Hepatocyte (in vitro differentiated cells): ENCODE measurements at regions not wholly inside any gene's neighbourhood (a gene's known extent, or its start where the extent isn't known, plus 50 kb on each side); places are given as distances from the start of the nearest gene placed in this dataset.

Experiments used
- DNase-seq: peaks from one replicate; pipeline ENCODE4 v3.0.0-alpha.2; 2016; ENCODE audit warnings: low spot score
- H2AFZ ChIP-seq: fragments of 200-600 bp; sonication (generic); 2 replicates; pipeline ENCODE4 v1.6.0; 2016; ENCODE audit warnings: antibody characterized with exemption, mild to moderate bottlenecking
- H3K27ac ChIP-seq: fragments of 200-600 bp; sonication (generic); 2 replicates; pipeline ENCODE4 v1.5.1; 2016; ENCODE audit warnings: mild to moderate bottlenecking
- H3K27me3 ChIP-seq: fragments of 200-600 bp; sonication (generic); 2 replicates; pipeline ENCODE4 v1.6.1; 2016
- H3K36me3 ChIP-seq: fragments of 200-600 bp; sonication (generic); replicated peaks from 2 replicates; pipeline ENCODE4 v1.5.1; 2016; ENCODE audit warnings: low read depth; ENCODE audit not compliant: insufficient read depth
- H3K4me1 ChIP-seq: fragments of 200-600 bp; sonication (generic); 2 replicates; pipeline ENCODE4 v1.5.1; 2016; ENCODE audit warnings: mild to moderate bottlenecking, moderate library complexity; ENCODE audit not compliant: insufficient read depth
- H3K4me2 ChIP-seq: fragments of 200-600 bp; sonication (generic); 2 replicates; pipeline ENCODE4 v1.6.0; 2016
- H3K4me3 ChIP-seq: fragments of 200-600 bp; sonication (generic); 2 replicates; pipeline ENCODE4 v1.5.1; 2016; ENCODE audit warnings: mild to moderate bottlenecking
- H3K79me2 ChIP-seq: fragments of 200-600 bp; sonication (generic); 2 replicates; pipeline ENCODE4 v1.6.0; 2017; ENCODE audit warnings: mild to moderate bottlenecking
- H3K9me2 ChIP-seq: fragments of 200-600 bp; sonication (generic); replicated peaks from 2 replicates; pipeline ENCODE4 v1.6.0; 2017; ENCODE audit warnings: mild to moderate bottlenecking; ENCODE audit not compliant: insufficient read depth
- H3K9me3 ChIP-seq: fragments of 200-600 bp; sonication (generic); 2 replicates; pipeline ENCODE4 v1.5.1; 2016; ENCODE audit warnings: low read depth, mild to moderate bottlenecking
- H4K20me1 ChIP-seq: fragments of 200-600 bp; sonication (generic); 2 replicates; pipeline ENCODE4 v1.6.0; 2016; ENCODE audit warnings: mild to moderate bottlenecking; ENCODE audit not compliant: insufficient read depth, poor library complexity, severe bottlenecking
- CTCF ChIP-seq: fragments of 200-600 bp; sonication (generic); IDR thresholded peaks from 2 replicates; pipeline ENCODE4 v1.5.1; 2016; ENCODE audit warnings: antibody characterized with exemption, mild to moderate bottlenecking; ENCODE audit not compliant: poor library complexity
- EZH2 ChIP-seq: fragments of 200-600 bp; sonication (generic); IDR thresholded peaks from 2 replicates; pipeline ENCODE4 v1.6.1; 2016; ENCODE audit warnings: antibody characterized with exemption, mild to moderate bottlenecking, borderline replicate concordance
- EZH2phosphoT487 ChIP-seq: fragments of 200-600 bp; sonication (generic); IDR thresholded peaks from one replicate; pipeline ENCODE4 v1.6.1; 2018; ENCODE audit warnings: antibody characterized with exemption, mild to moderate bottlenecking, low read depth, moderate library complexity; ENCODE audit not compliant: unreplicated experiment, severe bottlenecking
- WGBS: methylation state at CpG from one replicate; pipeline ENCODE4 v1.1.6; 2016; ENCODE audit warnings: low lambda C conversion rate; ENCODE audit errors: missing lambda C conversion rate; 5-methylcytosine and 5-hydroxymethylcytosine counted together

DNA sequence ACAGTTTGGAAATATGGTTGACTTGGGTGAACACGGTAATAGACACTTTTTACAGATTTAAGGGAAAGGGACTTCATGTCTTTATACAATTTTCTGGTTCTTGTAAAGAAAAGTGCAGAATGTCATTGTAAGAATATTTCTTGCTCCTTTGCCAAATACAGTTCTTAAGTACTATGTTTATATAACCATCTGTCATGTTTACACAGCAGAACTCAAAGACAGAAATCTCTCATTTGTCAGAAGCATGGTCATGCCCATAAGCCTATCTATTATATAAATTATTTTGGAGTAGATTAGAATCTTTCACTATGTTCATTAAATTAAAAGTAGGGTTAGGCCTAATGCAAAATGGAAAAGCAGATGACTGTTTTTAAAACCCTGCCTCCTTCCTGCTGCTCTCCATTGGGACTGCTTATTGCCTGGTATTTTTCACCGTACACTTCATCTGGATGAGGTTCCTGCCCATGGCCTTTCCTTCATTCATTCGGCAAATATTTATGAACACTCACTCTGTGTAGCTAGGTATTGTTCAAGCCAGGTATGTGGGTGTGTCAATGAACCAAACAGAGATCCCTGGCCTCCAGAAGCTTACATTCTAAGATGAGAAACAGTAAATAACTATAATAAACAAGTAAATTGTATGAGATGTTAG, 558.1 kb downstream of the NR2F1-AS1 start:
- H3K36me3 ChIP-seq = no peaks in the 10 kb centered on the region
- 70% methylated on average over 3 of the region's 3 CpGs for WGBS

DNA sequence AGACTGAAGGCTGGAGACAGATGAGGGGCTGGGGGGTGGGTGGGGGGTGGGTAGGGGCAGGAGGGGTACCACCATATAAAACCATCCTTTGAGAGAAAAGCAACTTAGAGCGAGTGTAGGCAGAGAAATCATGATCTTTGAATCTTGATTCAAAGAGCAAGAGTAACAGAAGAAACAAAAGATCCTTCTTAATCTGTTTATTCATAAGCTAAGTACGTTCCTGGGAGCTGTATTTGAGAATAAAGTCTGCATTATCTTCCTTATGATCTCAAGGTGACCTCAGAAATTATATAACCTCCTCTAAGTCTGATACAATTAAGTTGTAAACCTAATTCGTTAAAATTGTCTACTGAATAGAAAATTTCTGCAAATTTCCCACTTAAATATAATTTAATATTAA, 558.8 kb downstream of the NR2F1-AS1 start:
- H3K27me3 ChIP-seq = no peaks in the 10 kb centered on the region
- H3K79me2 ChIP-seq = no peaks in the 10 kb centered on the region
- no peak overlapping the region for H2AFZ ChIP-seq
- no peak overlapping the region for H3K27ac ChIP-seq
- no peaks in the 10 kb centered on the region for H4K20me1 ChIP-seq
- WGBS = 69% methylated on average over 3 of the region's 3 CpGs
- H3K9me2 ChIP-seq = no peaks in the 10 kb centered on the region
- no peak for TF ChIP-seq EZH2
- no peak for TF ChIP-seq EZH2phosphoT487
- TF ChIP-seq CTCF = no peak
- H3K9me3 ChIP-seq = no peaks in the 10 kb centered on the region
- H3K4me3 ChIP-seq = no peak overlapping the region
- no peaks in the 10 kb centered on the region for H3K4me1 ChIP-seq
- DNase-seq = no peak
- H3K36me3 ChIP-seq = no peaks in the 10 kb centered on the region
- no peak overlapping the region for H3K4me2 ChIP-seq

More for the DNA sequence above, 558.1 kb downstream of the NR2F1-AS1 start:
- no peak for TF ChIP-seq EZH2
- no peak for TF ChIP-seq EZH2phosphoT487
- TF ChIP-seq CTCF = no peak
- no peak overlapping the region for H3K27ac ChIP-seq
- no peaks in the 10 kb centered on the region for H3K9me2 ChIP-seq
- no peaks in the 10 kb centered on the region for H3K79me2 ChIP-seq
- no peaks in the 10 kb centered on the region for H3K9me3 ChIP-seq
- H3K27me3 ChIP-seq = no peaks in the 10 kb centered on the region
- no peak overlapping the region for H3K4me2 ChIP-seq
- no peak overlapping the region for H2AFZ ChIP-seq
- H4K20me1 ChIP-seq = no peaks in the 10 kb centered on the region
- H3K4me3 ChIP-seq = no peak overlapping the region
- DNase-seq = no peak
- no peaks in the 10 kb centered on the region for H3K4me1 ChIP-seq

DNA sequence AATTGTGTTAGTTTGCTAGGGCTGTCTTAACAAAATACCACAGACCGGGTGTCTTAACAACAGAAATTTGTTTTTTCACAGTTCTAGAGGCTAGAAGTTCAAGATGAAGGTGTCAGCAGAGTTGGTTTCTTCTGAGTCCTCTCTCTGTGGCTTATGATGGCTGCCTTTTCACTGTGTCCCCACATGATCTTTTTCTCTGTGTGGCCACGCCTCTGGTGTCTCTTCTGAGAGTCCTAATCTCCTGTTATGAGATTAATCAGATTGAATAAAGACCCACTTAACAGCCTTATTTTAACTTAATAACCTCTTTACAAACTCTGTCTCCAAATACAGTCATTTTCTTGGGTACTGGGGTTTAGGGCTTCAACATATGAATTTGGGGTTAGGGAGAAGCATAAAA, 561.1 kb downstream of the NR2F1-AS1 start:
- Histone ChIP-seq H3K27me3 (no peaks in the 10 kb centered on the region), H3K4me2 (no peak overlapping the region), H3K27ac (no peak overlapping the region), H3K4me3 (no peak overlapping the region), H4K20me1 (no peaks in the 10 kb centered on the region), H2AFZ (no peak overlapping the region), H3K9me3 (no peaks in the 10 kb centered on the region), H3K9me2 (no peaks in the 10 kb centered on the region), H3K4me1 (no peaks in the 10 kb centered on the region), H3K79me2 (no peaks in the 10 kb centered on the region), H3K36me3 (no peaks in the 10 kb centered on the region)
- no peak for TF ChIP-seq EZH2phosphoT487
- no peak for TF ChIP-seq CTCF
- TF ChIP-seq EZH2 = no peak
- WGBS = 82% methylated on average over 2 of the region's 2 CpGs
- no peak for DNase-seq

GRCh38 chr5:93018461-93018860, 562.6 kb downstream of the NR2F1-AS1 start:
- no peak for DNase-seq
- no peaks in the 10 kb centered on the region for H3K27me3 ChIP-seq
- no peak overlapping the region for H3K27ac ChIP-seq
- H3K36me3 ChIP-seq = no peaks in the 10 kb centered on the region
- H3K4me1 ChIP-seq = no peaks in the 10 kb centered on the region
- H4K20me1 ChIP-seq = no peaks in the 10 kb centered on the region
- TF ChIP-seq EZH2 = no peak
- no peak for TF ChIP-seq EZH2phosphoT487
- no peak for TF ChIP-seq CTCF
- H3K4me3 ChIP-seq = no peak overlapping the region
- no peaks in the 10 kb centered on the region for H3K9me3 ChIP-seq
- no peak overlapping the region for H3K4me2 ChIP-seq
- no peak overlapping the region for H2AFZ ChIP-seq
- no peaks in the 10 kb centered on the region for H3K79me2 ChIP-seq
- no peaks in the 10 kb centered on the region for H3K9me2 ChIP-seq
